ENCODE measurements at regions not wholly inside any gene's neighbourhood (a gene's known extent, or its start where the extent isn't known, plus 50 kb on each side); places are given as distances from the start of the nearest gene placed in this dataset.
"Not testable (repeated sequence)": the region's sequence is repeated elsewhere in the genome, so short reads cannot be mapped to it uniquely, and the experiment has no call there.

DNA sequence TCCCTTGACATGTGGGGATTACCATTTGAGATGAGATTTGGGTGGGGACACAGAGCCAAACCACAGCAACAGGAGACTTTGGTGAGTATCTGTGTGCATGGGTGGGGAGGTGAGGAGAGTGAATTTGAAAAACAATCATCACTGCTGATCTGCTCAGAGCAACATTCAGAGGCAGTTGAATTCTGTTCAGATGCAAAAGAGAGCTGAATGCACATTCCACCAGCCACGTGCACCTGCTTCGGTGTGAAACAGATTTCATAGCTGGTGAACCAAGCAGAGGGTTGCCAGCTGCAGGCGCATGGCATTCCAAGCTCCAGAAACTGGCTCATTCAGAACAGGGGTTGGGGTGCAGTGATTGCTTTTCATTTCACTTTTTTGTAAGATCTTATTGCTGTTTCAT lies 233.1 kb upstream of the FOXF1 start:
- DNase-seq (ENCODE audit: low read depth): no peak

DNA sequence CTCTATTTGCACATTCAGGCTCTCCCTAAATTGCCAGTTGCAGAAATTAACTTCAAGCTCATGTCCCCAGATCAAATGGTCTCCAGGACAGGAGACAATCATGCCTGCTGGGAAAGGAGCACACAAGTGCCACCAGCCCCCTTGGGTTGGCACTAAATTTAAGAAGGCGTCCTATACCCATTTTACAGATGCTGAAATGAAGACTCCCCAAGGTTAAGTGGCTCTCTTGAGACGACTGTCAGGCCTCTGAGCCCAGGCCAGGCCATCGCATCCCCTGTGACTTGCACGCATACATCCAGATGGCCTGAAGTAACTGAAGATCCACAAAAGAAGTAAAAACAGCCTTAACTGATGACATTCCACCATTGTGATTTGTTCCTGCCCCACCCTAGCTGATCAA lies 232.5 kb upstream of the FOXF1 start:
- DNase-seq (ENCODE audit: low read depth): not testable (repeated sequence)

DNA sequence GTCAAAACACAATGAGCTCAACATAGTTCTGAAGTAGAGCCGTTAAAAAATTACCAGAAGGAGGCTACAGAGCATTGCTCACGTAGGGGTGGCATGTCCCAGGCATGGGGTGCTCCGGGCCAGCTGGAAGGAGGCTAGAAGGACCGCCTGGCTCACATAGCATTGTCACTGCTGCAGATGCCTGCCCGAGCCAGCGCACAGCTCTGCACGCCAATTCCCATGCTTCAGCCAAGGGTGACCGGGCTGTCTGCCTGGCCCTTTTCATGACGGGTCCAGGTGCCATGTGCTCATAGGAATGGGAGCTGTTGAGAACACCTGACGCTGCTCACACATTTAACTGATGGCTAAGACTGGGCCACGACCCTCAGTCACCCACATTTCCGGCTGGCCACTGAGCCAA lies 228.9 kb upstream of the FOXF1 start:
- no peak for DNase-seq (ENCODE audit: low read depth)

DNA sequence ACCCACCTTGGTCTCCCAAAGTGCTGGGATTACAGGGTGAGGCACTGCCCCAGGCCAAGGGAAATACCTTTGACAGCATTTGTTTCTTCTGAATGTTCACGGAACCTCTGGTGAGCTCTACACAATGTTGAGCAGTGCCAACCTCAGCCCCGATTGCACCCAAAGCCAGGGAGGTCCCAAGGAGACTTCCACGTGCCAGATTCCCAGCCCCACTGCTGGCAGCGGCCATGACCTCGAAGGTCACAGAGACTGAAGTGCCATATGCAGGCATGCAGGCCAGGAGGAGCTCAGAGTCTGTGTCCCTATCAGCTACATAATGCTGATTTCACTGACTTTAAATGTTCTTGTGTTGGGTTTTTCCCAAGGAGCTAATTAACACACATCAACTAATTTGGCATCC lies 226.4 kb upstream of the FOXF1 start:
- no peak for DNase-seq (ENCODE audit: low read depth)

DNA sequence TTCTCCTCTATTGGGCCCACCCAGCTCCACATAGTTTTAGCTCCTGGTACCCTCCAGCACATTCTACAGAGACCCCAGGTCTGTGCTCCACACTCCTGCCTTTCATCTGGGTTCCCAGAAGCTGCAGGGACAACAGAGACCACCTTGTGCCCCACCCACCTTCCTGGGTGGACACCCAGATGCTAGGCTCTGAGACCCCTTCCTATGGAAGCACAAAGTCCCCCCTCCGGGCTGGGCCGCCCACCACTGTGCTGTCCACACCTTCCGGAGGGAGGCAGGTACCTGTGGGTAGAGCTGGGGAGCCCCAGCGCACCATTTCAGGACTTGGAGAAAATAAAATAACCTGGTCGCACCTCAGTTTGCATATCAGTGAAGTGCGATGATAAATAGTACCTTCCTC lies 224.9 kb upstream of the FOXF1 start:
- DNase-seq (ENCODE audit: low read depth): no peak

DNA sequence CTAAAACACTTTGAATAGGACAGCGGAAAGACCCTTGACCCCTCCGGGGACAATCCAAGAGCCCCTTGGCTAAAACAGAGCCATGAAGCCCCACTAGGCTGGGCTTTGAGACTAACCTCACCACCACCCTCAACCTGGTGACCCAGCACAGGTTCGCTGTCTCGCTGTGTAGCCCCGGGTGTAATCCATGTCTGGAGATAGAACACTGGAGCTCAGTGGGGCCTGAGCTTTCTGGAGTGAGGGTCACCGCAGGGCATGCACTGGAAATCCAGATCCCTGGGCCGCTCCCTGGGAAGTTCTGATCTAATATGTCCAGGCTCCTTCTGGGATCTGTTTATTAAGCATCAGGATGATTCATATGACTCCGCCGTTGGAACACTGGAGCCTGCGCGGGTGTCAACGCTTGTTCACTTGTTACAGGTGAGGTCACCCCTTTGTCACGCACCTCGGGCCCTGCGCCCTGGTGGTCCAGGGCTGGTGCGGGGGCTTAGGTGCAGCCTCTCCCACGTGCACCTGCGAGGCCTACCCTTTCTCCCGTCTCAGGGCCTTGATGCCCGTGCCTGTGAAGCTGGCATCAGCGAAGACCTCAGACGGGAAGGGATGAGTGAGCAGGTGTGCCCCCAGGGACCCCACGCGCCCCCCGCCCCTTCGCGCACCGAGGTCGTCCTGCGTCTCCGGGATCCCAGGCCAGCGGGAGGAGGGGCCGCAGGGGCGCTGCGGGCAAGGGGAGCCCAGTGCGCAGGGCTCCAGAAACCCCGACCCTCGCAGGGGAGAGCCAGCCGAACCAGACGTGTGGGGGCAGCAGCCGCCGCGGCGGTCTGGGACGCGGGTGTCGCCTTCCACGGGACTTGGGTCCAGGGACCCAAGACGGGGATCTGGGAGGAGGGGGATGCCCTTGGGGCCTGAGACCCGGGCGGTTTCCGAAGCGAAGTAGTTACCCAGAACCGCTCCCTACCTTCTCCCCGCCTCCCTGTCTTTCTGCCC lies 224.1 kb upstream of the FOXF1 start:
- DNase-seq (ENCODE audit: low read depth): no peak

DNA sequence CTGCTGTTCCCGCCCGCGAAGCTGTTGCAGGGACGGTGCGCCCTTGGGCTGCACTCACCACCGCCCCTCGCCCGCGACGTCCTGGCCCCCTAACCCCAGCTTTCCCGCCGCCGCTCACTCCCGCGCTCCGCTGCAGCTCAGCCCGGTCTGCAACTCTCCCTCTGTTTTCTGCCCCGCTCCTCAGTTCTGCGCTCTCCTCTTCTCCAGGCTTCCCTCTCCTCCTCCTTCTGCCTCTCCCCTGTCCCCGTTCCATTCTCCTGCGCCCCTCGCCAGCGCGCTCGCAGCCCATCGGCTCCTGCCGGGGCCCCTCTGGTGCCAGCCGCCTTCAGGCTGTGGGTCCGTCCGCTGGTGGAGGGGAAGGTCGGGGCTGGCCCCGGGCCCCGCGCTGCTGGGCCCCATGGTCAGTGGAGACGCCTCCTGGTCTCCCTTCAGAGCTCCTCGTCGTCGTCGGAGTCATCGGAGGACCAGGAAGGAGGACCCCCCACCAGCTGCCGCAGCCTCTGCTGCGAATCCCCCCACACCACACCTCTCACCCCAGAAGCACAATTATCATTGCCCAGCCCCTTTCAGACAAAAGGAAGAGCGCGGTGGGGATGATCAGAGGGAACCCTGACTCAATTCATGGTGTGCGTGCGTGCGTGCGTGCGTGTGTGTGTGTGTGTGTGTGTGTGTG lies 223.2 kb upstream of the FOXF1 start:
- no peak for DNase-seq (ENCODE audit: low read depth)

DNA sequence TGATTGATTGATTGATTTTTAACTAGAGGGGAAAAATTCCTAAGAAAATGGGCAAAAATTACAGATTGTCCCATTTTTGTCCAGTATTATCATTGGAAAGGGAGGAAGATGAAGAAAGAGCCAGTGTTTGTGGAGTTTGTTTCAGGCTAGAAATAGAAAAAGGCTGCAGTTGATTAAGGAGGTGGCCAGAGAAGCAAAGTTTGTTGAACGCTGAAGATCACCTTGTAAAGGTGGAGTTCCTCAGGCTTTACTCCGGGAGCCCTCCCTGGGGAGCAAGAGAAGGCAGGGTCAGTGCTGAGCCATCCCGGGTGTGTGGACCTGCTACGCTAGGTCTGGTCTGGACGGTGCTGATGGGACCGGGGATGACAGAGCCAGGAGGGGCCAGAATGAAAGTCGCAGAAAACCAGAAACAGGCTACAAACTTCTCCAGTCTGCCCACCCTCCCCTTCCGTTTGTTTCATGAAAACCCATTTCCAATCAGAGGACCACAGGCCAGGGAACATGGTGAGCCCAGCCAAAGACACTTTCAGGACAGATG lies 222.6 kb upstream of the FOXF1 start:
- DNase-seq (ENCODE audit: low read depth): no peak

DNA sequence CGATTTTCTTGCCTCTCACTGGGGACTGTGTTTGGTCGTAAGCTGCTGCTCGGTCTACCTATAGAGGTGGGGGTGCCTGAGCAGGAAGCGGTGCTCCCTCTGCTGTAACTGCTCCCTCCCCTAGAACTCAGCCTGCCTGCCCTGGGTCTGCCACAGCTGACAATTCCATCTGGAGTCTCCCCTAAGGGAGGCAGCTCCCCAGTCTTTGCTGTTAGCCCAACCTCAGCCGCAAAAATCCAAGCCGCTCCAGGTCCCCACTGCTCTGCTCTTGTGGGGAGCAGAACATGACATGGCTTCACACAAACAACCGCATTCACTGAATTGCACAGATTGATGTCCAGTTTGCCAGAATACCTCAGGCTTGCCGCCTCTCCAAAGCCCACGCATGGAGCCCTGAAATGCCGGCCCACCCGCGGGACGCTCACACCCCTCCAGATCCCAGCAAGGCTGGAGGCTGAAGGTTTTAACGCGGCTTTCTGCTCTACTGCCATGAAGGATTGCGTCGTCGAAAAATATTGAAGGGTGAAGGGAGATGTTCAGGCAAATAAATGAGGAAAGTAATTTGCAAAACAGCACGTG lies 221.5 kb upstream of the FOXF1 start:
- no peak for DNase-seq (ENCODE audit: low read depth)

DNA sequence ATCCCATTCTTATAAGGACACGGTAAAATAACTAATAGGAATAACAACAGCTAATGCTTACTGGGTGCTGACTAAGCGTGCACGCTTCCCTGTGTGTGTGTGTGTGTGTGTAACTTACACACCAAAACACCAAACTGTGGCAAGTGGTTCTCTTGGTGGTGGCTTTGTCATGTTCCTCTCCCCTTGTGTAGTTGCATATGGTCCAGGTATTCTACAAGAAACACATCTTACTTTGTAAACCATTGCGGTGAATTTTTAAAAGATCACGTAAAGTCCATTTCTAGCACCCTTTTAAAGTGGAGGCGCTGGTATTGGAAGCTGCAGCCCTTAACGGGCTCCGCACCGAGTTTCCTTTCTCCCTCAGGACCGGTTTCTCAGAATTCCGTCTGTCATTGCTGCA lies 221.0 kb upstream of the FOXF1 start:
- DNase-seq (ENCODE audit: low read depth): no peak

DNA sequence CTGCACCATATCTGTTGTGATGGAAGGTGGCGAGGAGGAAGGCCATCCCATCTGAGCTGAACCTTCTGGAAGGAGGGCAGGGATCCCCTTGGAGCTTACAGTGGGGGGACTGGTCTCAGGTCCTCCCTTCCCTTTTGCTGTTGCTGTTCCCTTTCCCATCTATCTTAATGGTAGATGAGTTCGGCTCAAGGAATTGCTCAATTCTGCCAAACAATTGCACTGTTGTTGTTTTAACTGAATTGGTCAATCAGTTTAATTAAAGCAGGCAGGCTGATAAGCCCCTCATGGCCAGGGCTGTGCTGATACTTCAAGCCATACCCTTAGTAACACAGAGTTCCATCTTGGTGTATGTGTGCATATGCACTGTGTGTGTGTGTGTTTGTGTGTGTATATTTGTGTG lies 220.4 kb upstream of the FOXF1 start:
- no peak for DNase-seq (ENCODE audit: low read depth)

DNA sequence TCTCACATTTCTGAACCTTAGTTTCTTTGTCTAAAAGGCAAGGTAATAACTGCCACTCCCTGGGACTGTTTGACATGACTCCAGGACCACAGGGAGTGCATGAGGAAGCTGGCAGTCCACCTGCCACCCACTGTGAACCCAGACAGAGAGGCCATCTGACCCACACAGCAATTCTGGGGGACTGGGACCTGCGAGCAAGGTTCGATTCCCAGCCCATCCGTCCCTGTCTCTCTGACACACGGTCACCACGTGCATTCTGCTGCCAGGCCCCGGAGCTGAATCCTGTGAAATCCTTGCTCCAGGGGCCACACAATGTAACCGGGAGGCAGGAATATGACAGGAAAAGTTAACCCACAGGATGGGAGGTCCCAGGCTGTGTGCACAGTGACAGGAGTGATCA lies 218.8 kb upstream of the FOXF1 start:
- no peak for DNase-seq (ENCODE audit: low read depth)

DNA sequence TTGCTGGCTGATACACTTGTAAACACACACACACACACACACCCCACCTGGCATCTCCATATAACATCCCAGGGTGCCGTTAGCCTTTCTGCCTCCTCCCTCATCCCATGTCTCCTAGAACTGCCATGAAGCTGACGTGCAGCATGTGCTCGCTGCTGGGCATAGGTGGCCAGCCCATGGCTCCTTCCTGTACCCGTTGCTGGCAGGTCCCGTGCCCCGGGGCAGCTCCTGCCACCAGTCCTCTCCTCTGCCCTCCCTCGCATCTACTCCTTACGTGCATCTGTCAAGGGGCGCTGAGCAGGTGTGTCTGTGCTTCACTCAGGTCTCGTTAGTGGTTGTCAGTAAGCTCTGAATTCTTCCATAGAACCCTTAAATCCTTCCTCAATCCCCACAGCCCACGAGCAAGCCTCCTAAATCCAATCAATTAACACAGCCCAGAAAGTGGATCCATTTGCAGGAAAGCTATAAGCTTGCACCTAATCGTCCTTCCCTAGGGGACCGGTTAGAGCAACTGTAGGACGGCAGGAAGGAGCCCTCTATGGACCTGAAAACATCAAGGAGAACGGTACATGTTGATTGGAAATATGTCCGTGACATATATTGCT lies 218.1 kb upstream of the FOXF1 start:
- DNase-seq (ENCODE audit: low read depth): no peak

DNA sequence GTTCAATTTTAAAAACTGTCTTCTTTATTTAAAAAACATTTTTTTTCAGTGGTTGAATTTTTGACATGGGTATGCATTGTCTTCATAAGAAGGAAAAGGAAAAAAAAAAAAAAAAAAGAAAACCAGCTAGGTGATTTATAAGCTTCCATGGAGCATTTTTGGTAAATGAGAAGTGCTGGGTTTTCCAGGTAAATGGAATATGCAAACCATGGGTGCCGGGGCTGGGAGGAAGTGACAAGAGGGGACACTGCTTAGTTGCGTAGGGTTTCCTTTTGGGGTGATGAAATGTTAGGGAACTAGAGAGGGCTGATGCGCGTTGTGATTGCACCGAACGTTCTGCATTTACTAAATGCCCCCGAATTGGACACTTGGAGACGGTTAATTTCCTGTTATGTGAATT lies 217.4 kb upstream of the FOXF1 start:
- DNase-seq (ENCODE audit: low read depth): no peak

DNA sequence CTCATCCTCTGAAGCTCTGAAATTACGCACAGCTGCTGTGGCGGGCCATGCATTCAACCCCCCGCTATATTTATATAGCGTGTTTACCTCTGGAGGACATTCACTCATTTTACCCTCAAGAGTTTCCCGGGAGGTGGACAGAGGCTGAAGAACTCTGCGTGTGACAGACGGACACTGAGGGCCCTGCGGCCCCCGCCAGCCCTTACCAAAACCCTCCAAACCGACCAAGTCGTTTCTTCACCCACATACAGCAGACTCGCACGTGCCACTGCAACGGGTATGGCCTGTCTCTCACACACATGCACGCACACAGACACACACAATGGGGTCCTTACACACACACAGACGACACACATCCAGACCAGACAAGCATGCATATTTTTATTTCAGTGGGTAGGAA lies 216.4 kb upstream of the FOXF1 start:
- no peak for DNase-seq (ENCODE audit: low read depth)

DNA sequence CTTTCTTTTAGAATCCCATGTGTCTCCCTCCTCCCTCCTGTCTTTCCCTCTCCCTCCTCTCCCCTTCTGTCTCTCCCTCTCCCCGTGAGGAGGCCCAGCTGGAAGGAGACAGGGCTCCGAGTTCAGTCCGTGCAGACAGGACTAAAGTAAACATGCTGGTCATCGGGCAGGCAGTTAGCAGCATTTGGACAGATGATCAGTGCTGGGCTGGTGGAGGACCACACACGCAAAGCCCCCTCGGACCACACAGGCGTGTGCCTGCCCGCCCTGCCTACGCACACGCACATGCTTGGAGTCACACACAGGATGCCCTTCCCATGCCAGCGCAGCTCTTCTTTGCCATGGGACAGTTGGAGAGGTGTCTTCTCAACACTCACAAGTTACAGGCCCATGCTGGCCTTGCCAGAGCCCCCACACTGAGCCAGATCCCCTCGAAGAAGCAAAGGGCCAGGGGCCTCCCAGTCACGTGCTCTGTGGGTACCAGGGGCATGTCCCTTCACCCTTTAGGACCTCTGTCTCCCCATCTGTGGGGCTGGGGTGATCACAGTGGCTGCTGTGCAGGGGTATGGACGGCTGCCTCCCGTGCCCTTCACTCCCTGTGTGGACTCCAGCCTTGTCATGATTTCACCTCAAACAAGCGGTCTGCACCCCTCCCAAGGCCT lies 215.7 kb upstream of the FOXF1 start:
- no peak for DNase-seq (ENCODE audit: low read depth)

DNA sequence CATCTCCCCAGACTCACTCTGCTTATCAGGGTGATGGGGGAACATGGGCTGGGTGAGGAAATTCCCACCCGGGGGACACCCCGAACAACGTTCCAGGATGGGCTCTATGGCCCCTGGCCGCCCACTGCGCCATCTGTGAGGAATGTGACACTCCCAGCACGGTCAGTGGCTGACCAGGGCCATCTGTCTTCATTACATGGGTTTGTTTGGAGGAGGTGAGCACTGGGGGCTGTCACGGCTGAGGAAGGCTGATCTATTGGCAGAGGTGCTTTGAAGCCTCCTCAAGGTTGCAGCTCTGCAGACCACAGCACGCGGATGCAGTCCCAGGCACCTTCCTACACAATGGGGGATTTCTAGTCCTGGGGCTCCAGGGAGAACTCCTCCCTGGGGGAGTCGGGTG lies 214.1 kb upstream of the FOXF1 start:
- no peak for DNase-seq (ENCODE audit: low read depth)

DNA sequence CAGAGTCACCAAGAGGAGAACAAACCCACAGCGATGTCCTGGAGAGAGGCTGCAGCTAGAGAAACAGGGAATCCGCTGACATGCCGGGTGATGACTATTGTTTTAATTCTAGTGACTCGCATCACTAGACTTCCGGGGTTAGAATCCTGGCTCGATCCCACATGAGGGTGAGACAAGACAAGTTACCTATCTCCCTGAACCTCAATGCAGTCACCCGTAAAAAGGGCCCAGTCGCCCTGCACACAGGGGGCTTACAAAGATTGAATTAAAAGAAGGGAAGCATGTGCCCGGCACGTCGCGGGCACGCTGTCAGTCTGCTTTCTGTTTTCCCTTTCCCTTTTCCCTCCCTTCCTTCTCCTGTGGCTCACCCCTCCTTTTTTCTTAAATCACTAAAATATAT lies 212.9 kb upstream of the FOXF1 start:
- no peak for DNase-seq (ENCODE audit: low read depth)

DNA sequence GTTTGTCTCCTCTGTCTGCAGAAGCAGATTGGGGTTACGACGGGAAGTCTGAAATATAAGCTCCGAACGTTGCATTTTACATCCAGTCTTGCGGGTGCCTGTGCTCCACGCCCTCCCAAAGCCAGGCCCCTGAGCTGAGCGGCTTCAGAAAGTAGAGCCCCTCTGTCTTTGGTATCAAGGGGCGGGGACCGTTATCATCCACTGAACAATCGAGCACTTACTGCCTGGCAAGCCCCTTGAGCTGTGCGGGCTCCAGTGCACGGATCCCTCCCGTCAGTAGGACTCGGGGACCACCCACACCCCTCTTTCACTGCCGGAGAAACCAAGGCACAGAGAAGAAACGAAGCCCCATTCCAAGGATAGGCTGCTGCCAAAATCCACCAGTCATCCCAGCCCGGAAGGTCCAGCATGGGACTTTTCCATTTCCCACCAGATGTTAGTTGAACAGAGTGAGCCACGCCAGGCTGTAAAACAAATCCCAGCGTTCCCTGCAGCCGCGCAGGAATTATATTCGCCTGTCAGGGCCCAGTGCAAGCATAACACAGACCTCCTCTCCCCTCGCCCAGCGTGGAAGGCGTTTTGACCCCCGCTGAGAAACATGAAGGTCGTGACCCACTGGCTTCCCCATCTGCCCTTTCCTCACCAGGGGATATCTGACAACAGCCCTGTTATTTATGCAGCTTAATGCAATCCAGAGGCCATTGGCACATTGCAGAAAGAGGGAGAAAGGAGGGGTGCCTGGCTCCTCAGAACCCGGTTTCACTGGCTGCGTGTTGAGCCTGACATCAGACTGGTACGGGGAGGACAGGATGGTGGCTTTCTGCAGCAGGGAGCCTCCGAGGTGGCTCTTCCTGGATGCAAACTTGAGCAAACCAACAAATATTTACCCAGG lies 212.2 kb upstream of the FOXF1 start:
- DNase-seq (ENCODE audit: low read depth): no peak

DNA sequence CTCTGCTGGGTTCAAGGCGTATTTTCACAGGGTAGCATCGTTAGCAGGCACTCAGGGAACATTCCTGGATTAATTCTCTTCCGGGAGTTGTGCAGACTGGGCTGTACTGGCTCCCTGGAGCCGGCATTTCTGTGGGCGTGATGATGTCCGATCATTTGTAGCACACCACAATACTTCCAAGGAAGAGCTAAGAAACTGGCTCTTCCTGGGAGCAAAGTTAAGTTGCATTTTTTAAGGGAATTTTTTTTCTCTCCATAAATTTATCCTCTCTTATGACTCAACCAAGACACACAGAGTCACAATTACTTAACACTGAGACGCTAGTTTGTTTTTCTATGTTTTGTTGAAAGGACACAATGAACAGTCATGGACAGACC lies 211.6 kb upstream of the FOXF1 start:
- no peak for DNase-seq (ENCODE audit: low read depth)
